ENCODE measurements at regions not wholly inside any gene's neighbourhood (a gene's known extent, or its start where the extent isn't known, plus 50 kb on each side); places are given as distances from the start of the nearest gene placed in this dataset.
A peak's percentile ranks its signal among the peaks of the same experiment; 100 is the strongest.
"Not testable (repeated sequence)": the region's sequence is repeated elsewhere in the genome, so short reads cannot be mapped to it uniquely, and the experiment has no call there.

- peak overlapping the region; percentile 80 for H3K27ac ChIP-seq
- TF ChIP-seq CTCF (conservative IDR thresholded peaks at IDR 0.05) (no peak), ZFX (IDR thresholded peaks at IDR 0.05) (no peak; the same call in 1 of the 2 replicates)
Measured at GRCh38 chr5:38695021-38695958, 138.8 kb upstream of the LIFR start.

GRCh38 chr5:38697013-38697412 lies 140.6 kb upstream of the LIFR start:
- TF ChIP-seq ZFX (IDR thresholded peaks at IDR 0.05) (no peak), CTCF (conservative IDR thresholded peaks at IDR 0.05) (no peak)
- no peak overlapping the region for H3K27ac ChIP-seq

- not testable (repeated sequence) for H3K27ac ChIP-seq
Measured at GRCh38 chr5:38705529-38705928, 140.3 kb upstream of the OSMR start.

- H3K27ac ChIP-seq, result no peak overlapping the region
- TF ChIP-seq ZFX (IDR thresholded peaks at IDR 0.05) (no peak), CTCF (conservative IDR thresholded peaks at IDR 0.05) (no peak)
Measured at GRCh38 chr5:38706376-38706775, 139.4 kb upstream of the OSMR start.

GRCh38 chr5:38707352-38708210 lies 138.2 kb upstream of the OSMR start:
- H3K27ac ChIP-seq, result no peak overlapping the region
- TF ChIP-seq CTCF (conservative IDR thresholded peaks at IDR 0.05), result no peak
- TF ChIP-seq ZFX (IDR thresholded peaks at IDR 0.05), result no peak

GRCh38 chr5:38709678-38710306 lies 136.0 kb upstream of the OSMR start:
- H3K27ac ChIP-seq, result no peak overlapping the region
- TF ChIP-seq ZFX (IDR thresholded peaks at IDR 0.05) (no peak), CTCF (conservative IDR thresholded peaks at IDR 0.05) (no peak)

- TF ChIP-seq ZFX (IDR thresholded peaks at IDR 0.05), result no peak
- no peak for TF ChIP-seq CTCF (conservative IDR thresholded peaks at IDR 0.05)
- no peak overlapping the region for H3K27ac ChIP-seq
Measured at GRCh38 chr5:38710627-38711026, 135.2 kb upstream of the OSMR start.
